Lung (tissue), 11 donors: ENCODE measurements at regions not wholly inside any gene's neighbourhood (a gene's known extent, or its start where the extent isn't known, plus 50 kb on each side); places are given as distances from the start of the nearest gene placed in this dataset.
A peak's percentile ranks its signal among the peaks of the same experiment; 100 is the strongest.

Experiments used
- ATAC-seq: fragments of 200-7000 bp; cut with Tn5 transposase; one replicate; pipeline ENCODE4 v1.9.1; 2020; ENCODE audit warnings: moderate number of reproducible peaks; ENCODE audit not compliant: insufficient read depth, low FRiP score
- DNase-seq, 3 donors: peaks; one replicate each; pipeline ENCODE4 v3.0.0-alpha.2; 2013 to 2017
- H3K27ac ChIP-seq, 2 donors: one replicate each; pipeline ENCODE4 v1.5.1; 2013; ENCODE audit warnings: mild to moderate bottlenecking in 2 of 2, moderate library complexity in 2 of 2, control low read depth in 1 of 2, inconsistent platforms in 1 of 2, low read depth in 1 of 2, low read length in 1 of 2
- H3K27me3 ChIP-seq, 3 donors: one replicate each; pipeline ENCODE4 v1.5.1; 2013; ENCODE audit warnings: low read length in 2 of 3; ENCODE audit not compliant: control insufficient read depth in 3 of 3, insufficient read depth in 3 of 3
- H3K36me3 ChIP-seq, 4 donors: one replicate each; pipeline ENCODE4 v1.5.1; 2013; ENCODE audit warnings: low read length in 4 of 4, mild to moderate bottlenecking in 1 of 4, moderate library complexity in 1 of 4; ENCODE audit not compliant: control insufficient read depth in 4 of 4, insufficient read depth in 4 of 4
- H3K4me1 ChIP-seq, 5 donors: one replicate each; pipeline ENCODE4 v1.5.1; 2013; ENCODE audit warnings: low read length in 5 of 5, mild to moderate bottlenecking in 2 of 5, moderate library complexity in 1 of 5; ENCODE audit not compliant: control insufficient read depth in 5 of 5, insufficient read depth in 5 of 5
- H3K4me3 ChIP-seq: one replicate; pipeline ENCODE4 v1.5.1; 2013; ENCODE audit warnings: mild to moderate bottlenecking, control low read depth, moderate library complexity
- H3K9ac ChIP-seq, 2 donors: one replicate each; pipeline ENCODE4 v1.5.1; 2013; ENCODE audit warnings: low read length in 2 of 2, control low read depth in 1 of 2; ENCODE audit not compliant: insufficient read depth in 1 of 2
- H3K9me3 ChIP-seq, 4 donors: one replicate each; pipeline ENCODE4 v1.5.1; 2013; ENCODE audit warnings: low read length in 3 of 4, mild to moderate bottlenecking in 1 of 4, moderate library complexity in 1 of 4; ENCODE audit not compliant: control insufficient read depth in 4 of 4, insufficient read depth in 3 of 4
- WGBS, 2 donors: extraction: QIAGEN DNeasy Blood & Tissue Kit; methylation state at CpG; one replicate each; pipeline ENCODE4 v1.1.7; 2013; 5-methylcytosine and 5-hydroxymethylcytosine counted together
- TF ChIP-seq, protein P1 (sequence below): IDR thresholded peaks from 2 replicates; pipeline ENCODE4 v1.5.1; 2012; ENCODE audit warnings: mild to moderate bottlenecking; ENCODE audit errors: control extremely low read depth, extremely low read depth
- donor health status: control.
- donor health status: control.
- donor health status: Bipolar disorder and iron deficiency.
- donor health status: healthy.
- donor health status: DM: yes; HTN: yes; CAD: no.

DNA sequence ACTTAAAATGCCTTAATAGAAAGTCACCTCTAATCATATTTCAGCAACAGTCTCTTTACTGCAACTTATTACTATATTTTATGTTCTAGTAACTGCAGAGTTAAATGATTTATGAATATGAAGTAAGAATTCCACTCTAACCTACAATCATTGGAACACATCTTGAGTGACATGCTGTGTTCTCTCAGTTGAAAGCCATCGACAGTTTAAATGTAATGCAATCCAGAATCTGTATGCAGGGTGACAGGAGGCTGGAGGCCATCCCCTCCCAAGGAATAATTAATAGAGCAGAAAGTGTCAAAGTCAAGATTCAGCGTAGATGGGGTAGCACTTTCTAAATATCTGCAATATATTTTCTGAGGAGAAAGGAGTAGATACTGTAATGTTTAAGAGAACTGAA is 590.3 kb upstream of the SORCS1 start:
- Histone ChIP-seq H3K4me1 (no peaks in the 10 kb centered on the region), H3K4me3 (no peak overlapping the region), H3K27ac (no peak overlapping the region), H3K9ac (no peak overlapping the region), H3K9me3 (no peaks in the 10 kb centered on the region), H3K36me3 (no peaks in the 10 kb centered on the region), H3K27me3 (no peaks in the 10 kb centered on the region)
- no peak for DNase-seq
- no peak for ATAC-seq
- 86 to 88% methylated on average over 2 of the region's 2 CpGs for WGBS, 2 donors
- TF ChIP-seq, protein P1, sequence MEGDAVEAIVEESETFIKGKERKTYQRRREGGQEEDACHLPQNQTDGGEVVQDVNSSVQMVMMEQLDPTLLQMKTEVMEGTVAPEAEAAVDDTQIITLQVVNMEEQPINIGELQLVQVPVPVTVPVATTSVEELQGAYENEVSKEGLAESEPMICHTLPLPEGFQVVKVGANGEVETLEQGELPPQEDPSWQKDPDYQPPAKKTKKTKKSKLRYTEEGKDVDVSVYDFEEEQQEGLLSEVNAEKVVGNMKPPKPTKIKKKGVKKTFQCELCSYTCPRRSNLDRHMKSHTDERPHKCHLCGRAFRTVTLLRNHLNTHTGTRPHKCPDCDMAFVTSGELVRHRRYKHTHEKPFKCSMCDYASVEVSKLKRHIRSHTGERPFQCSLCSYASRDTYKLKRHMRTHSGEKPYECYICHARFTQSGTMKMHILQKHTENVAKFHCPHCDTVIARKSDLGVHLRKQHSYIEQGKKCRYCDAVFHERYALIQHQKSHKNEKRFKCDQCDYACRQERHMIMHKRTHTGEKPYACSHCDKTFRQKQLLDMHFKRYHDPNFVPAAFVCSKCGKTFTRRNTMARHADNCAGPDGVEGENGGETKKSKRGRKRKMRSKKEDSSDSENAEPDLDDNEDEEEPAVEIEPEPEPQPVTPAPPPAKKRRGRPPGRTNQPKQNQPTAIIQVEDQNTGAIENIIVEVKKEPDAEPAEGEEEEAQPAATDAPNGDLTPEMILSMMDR = no peak

DNA sequence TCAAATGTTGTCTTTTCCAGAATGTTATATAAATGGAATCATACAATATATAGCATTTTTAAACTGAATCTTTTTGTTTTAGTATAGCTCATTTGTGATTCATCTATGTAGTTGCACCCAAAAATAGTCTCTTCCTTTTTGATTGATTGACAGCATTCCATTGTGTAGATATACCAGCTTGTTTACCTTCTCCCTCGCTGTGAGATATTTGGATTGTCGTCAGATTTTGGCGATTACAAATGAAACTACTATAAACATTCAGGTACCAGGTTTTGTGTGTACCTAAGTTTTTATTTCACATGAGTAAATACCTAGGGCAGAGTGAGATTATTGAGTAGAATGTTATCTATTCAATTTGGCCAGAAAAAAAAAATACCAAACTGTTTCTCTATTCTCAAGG is 584.7 kb upstream of the SORCS1 start:
- H3K27ac ChIP-seq = no peak overlapping the region
- 54 to 80% methylated on average over 3 of the region's 3 CpGs for WGBS, 2 donors
- H3K27me3 ChIP-seq = no peaks in the 10 kb centered on the region
- ATAC-seq (no peak), DNase-seq (no peak)
- peaks cover 0 to 2% (median 0%) of the 10 kb centered on the region in 4 donors for H3K9me3 ChIP-seq
- H3K4me3 ChIP-seq = no peak overlapping the region
- no peaks in the 10 kb centered on the region for H3K36me3 ChIP-seq
- TF ChIP-seq, protein P1 = no peak
- H3K4me1 ChIP-seq = no peaks in the 10 kb centered on the region
- H3K9ac ChIP-seq = no peak overlapping the region

DNA sequence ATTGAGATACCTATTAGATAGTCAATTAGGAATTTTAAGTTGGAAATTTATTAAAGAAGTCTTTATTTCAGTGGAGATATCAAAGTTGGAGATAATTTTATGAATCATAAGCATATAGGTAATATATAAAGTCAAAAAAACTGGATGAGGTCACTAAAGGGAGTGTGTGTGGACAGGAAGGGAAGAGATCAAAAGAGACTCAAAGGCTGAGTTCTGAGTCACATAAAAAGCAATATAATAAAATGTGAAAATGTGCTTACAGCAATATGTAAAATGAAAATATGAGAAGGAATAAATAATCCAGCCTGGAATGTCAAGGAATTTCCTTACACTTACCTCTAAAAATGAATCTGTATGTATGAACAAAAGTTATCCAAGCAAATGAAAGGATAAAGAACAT is 583.3 kb upstream of the SORCS1 start:
- no peak for DNase-seq
- H3K27me3 ChIP-seq = no peaks in the 10 kb centered on the region
- H3K4me3 ChIP-seq = no peak overlapping the region
- H3K27ac ChIP-seq = no peak overlapping the region
- no peaks in the 10 kb centered on the region for H3K4me1 ChIP-seq
- no peaks in the 10 kb centered on the region for H3K36me3 ChIP-seq
- ATAC-seq = no peak
- no peak overlapping the region for H3K9ac ChIP-seq
- TF ChIP-seq, protein P1 = no peak
- H3K9me3 ChIP-seq = peaks cover 0 to 2% (median 0%) of the 10 kb centered on the region in 4 donors

DNA sequence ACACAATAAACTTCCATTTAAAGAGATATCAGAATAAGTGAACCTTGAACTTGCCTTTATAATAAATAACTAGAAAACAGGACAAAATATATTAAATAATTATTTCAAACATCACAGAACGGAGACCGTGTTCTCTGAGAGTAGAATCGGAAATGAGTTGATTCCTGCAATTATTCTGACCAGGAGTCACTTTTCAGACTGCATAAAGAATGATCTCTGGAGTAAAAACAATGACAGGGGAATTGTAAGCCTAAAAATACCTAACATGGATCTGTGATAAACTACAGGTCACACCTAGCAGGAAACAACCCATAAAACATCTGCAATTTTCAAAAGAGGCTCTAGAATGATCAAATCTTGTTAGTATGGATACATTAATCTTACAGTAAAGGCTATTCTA is 577.5 kb upstream of the SORCS1 start:
- Histone ChIP-seq H3K27me3 (no peaks in the 10 kb centered on the region), H3K4me3 (no peak overlapping the region), H3K9ac (no peak overlapping the region), H3K9me3 (peaks cover 0 to 2% (median 0%) of the 10 kb centered on the region in 4 donors), H3K27ac (no peak overlapping the region), H3K4me1 (no peaks in the 10 kb centered on the region), H3K36me3 (no peaks in the 10 kb centered on the region)
- WGBS, 2 donors = 69 to 75% methylated on average over 3 of the region's 3 CpGs
- TF ChIP-seq, protein P1 = no peak
- ATAC-seq (no peak), DNase-seq (peak in 1 of 3 donors; percentile 2)
